HEK293T (cell line): ENCODE measurements at regions not wholly inside any gene's neighbourhood (a gene's known extent, or its start where the extent isn't known, plus 50 kb on each side); places are given as distances from the start of the nearest gene placed in this dataset.

Source experiments
- ARNT ChIP-seq: fragments of 450-650 bp; IDR thresholded peaks from 2 replicates; pipeline ENCODE4 v1.6.1; 2017; ENCODE audit warnings: mild to moderate bottlenecking
- BHLHE40 ChIP-seq: fragments of 450-650 bp; IDR thresholded peaks from 2 replicates; pipeline ENCODE4 v1.6.1; 2016; ENCODE audit warnings: mild to moderate bottlenecking, moderate library complexity, borderline replicate concordance
- ELF4 ChIP-seq: fragments of 450-650 bp; IDR thresholded peaks from 2 replicates; pipeline ENCODE4 v1.6.1; 2017; ENCODE audit warnings: antibody characterized with exemption
- FOXA1 ChIP-seq: fragments of 450-650 bp; IDR thresholded peaks from 2 replicates; pipeline ENCODE4 v1.6.1; 2016; ENCODE audit warnings: mild to moderate bottlenecking
- FOXK2 ChIP-seq: fragments of 450-650 bp; IDR thresholded peaks from 2 replicates; pipeline ENCODE4 v1.6.1; 2016; ENCODE audit warnings: mild to moderate bottlenecking
- FOXM1 ChIP-seq: fragments of 450-650 bp; IDR thresholded peaks from 2 replicates; pipeline ENCODE4 v1.6.1; 2017; ENCODE audit warnings: mild to moderate bottlenecking, borderline replicate concordance
- HDGF ChIP-seq: fragments of 450-650 bp; IDR thresholded peaks from 2 replicates; pipeline ENCODE4 v1.6.1; 2017; ENCODE audit warnings: antibody characterized with exemption, borderline replicate concordance
- L3MBTL2 ChIP-seq: fragments of 450-650 bp; conservative IDR thresholded peaks from 2 replicates; pipeline ENCODE4 v1.6.1; 2016; ENCODE audit warnings: mild to moderate bottlenecking
- NFRKB ChIP-seq: fragments of 450-650 bp; IDR thresholded peaks from 2 replicates; pipeline ENCODE4 v1.6.1; 2016; ENCODE audit warnings: mild to moderate bottlenecking, moderate library complexity
- PKNOX1 ChIP-seq: fragments of 450-650 bp; IDR thresholded peaks from 2 replicates; pipeline ENCODE4 v1.6.1; 2016
- SP1 ChIP-seq: fragments of 450-650 bp; IDR thresholded peaks from 2 replicates; pipeline ENCODE4 v1.6.1; 2017
- SUZ12 ChIP-seq: fragments of 450-650 bp; IDR thresholded peaks from 2 replicates; pipeline ENCODE4 v1.6.1; 2016; ENCODE audit warnings: mild to moderate bottlenecking
- TARDBP ChIP-seq: fragments of 450-650 bp; IDR thresholded peaks from 2 replicates; pipeline ENCODE4 v1.6.1; 2016
- ZNF384 ChIP-seq: fragments of 450-650 bp; IDR thresholded peaks from 2 replicates; pipeline ENCODE4 v1.6.1; 2016

- no peak for TF ChIP-seq FOXK2
- TF ChIP-seq L3MBTL2, result no peak
- no peak for TF ChIP-seq ELF4
- no peak for TF ChIP-seq SUZ12
- no peak for TF ChIP-seq SP1
- no peak for TF ChIP-seq NFRKB
- no peak for TF ChIP-seq BHLHE40
- TF ChIP-seq PKNOX1, result no peak
- no peak for TF ChIP-seq ZNF384
- no peak for TF ChIP-seq ARNT
- TF ChIP-seq HDGF, result no peak
- TF ChIP-seq TARDBP, result no peak
- TF ChIP-seq FOXM1, result no peak
- no peak for TF ChIP-seq FOXA1
Measured at GRCh38 chr7:85508642-85509410, 322.0 kb upstream of the SEMA3D start.
